Endothelial cell of umbilical vein (primary cell): ENCODE measurements at regions not wholly inside any gene's neighbourhood (a gene's known extent, or its start where the extent isn't known, plus 50 kb on each side); places are given as distances from the start of the nearest gene placed in this dataset.

Source experiments
- BruUV-seq: library from RNA; stranded (reverse); fragments of 400-500 nt; replicated peaks from 2 replicates; lab custom pipeline; 2021; lab: Mats Ljungman, UMichigan
- CTCF ChIA-PET: fragments of 300-600, 350-600 bp; sonication (Branson Sonifier 250); formaldehyde crosslinking; loops from one replicate; lab custom pipeline; 2021; ENCODE audit warnings: antibody characterized with exemption, inconsistent platforms; lab: Charles Lee
- POLR2A ChIA-PET: fragments of 300-600, 350-600 bp; sonication (Branson Sonifier 250); formaldehyde crosslinking; loops from one replicate; lab custom pipeline; 2021; ENCODE audit warnings: antibody characterized with exemption, inconsistent platforms; lab: Charles Lee
- DNase-seq: peaks from one replicate; pipeline ENCODE4 v3.0.0-alpha.2; 2011; ENCODE audit warnings: low read depth, low spot score
- FAIRE-seq: peaks from 2 replicates; lab custom pipeline; 2011; peaks lifted over from hg19 to GRCh38; lab: Jason Lieb, UNC
- H2AFZ ChIP-seq: 2 replicates; pipeline ENCODE4 v1.6.0; 2012; ENCODE audit warnings: low read depth, low read length, control low read depth, inconsistent platforms
- H3K27ac ChIP-seq: 2 replicates; pipeline ENCODE4 v1.5.1; 2011; ENCODE audit warnings: low read depth, mild to moderate bottlenecking, control low read depth, low read length, moderate library complexity; ENCODE audit not compliant: insufficient read depth
- H3K27me3 ChIP-seq, 2 experiments: 2 replicates each; pipeline versions ENCODE4 v1.6.0 to v1.6.1; 2011; ENCODE audit warnings: low read length in 2 of 2, mixed read lengths in 1 of 2; ENCODE audit not compliant: control insufficient read depth in 2 of 2, insufficient read depth in 2 of 2
- H3K36me3 ChIP-seq, 2 experiments: 2 replicates in 1 of 2; 3 replicates in 1 of 2; pipeline ENCODE4 v1.5.1; 2011; ENCODE audit warnings: low read length in 2 of 2, mild to moderate bottlenecking in 1 of 2, moderate library complexity in 1 of 2; ENCODE audit not compliant: control insufficient read depth in 2 of 2, insufficient read depth in 2 of 2; ENCODE audit errors: extremely low read depth in 1 of 2
- H3K4me1 ChIP-seq: 3 replicates; pipeline ENCODE4 v1.5.1; 2011; ENCODE audit warnings: mild to moderate bottlenecking, low read length; ENCODE audit not compliant: control insufficient read depth, insufficient read depth; ENCODE audit errors: extremely low read depth
- H3K4me2 ChIP-seq: 2 replicates; pipeline ENCODE4 v1.6.1; 2011; ENCODE audit warnings: low read length, control low read depth, mixed read lengths; ENCODE audit not compliant: insufficient read depth
- H3K4me3 ChIP-seq, 3 experiments: fragments of 200-600 bp in 1 of 3; sonication (generic), shearing (Covaris generic) in 1 of 3; replicated peaks in 1 of 3; 2 replicates each; pipeline ENCODE4 v1.5.1; 2011 to 2016; ENCODE audit warnings: control low read depth in 3 of 3, low read length in 3 of 3, mild to moderate bottlenecking in 2 of 3, inconsistent platforms in 1 of 3, low read depth in 1 of 3, moderate library complexity in 1 of 3; ENCODE audit not compliant: insufficient read depth in 1 of 3
- H3K79me2 ChIP-seq: 2 replicates; pipeline ENCODE4 v1.6.0; 2012; ENCODE audit warnings: low read length, inconsistent platforms; ENCODE audit not compliant: control insufficient read depth, insufficient read depth
- H3K9ac ChIP-seq: replicated peaks from 2 replicates; pipeline ENCODE3; 2011; ENCODE audit warnings: low read length, control low read depth; ENCODE audit not compliant: insufficient read depth; ENCODE audit errors: extremely low read depth
- H3K9me1 ChIP-seq: replicated peaks from 3 replicates; pipeline ENCODE4 v1.6.0; 2011; ENCODE audit warnings: mild to moderate bottlenecking, low read length; ENCODE audit not compliant: control insufficient read depth, insufficient read depth; ENCODE audit errors: extremely low read depth
- H3K9me3 ChIP-seq: replicated peaks from 2 replicates; pipeline ENCODE4 v1.5.1; 2012; ENCODE audit warnings: low read length, inconsistent platforms; ENCODE audit not compliant: control insufficient read depth, insufficient read depth
- H4K20me1 ChIP-seq: replicated peaks from 2 replicates; pipeline ENCODE3; 2011; ENCODE audit warnings: mild to moderate bottlenecking, low read length; ENCODE audit not compliant: control insufficient read depth, insufficient read depth; ENCODE audit errors: extremely low read depth
- EZH2 ChIP-seq: IDR thresholded peaks from 2 replicates; pipeline ENCODE4 v1.6.1; 2012; ENCODE audit warnings: borderline replicate concordance, low read depth, mild to moderate bottlenecking, moderate library complexity, low read length, inconsistent platforms; ENCODE audit not compliant: severe bottlenecking
- FOS ChIP-seq: IDR thresholded peaks from 2 replicates; pipeline ENCODE4 v1.6.1; 2011; ENCODE audit warnings: mild to moderate bottlenecking, low read length, moderate library complexity, borderline replicate concordance; ENCODE audit not compliant: insufficient read depth
- GATA2 ChIP-seq: IDR thresholded peaks from 2 replicates; pipeline ENCODE4 v1.7.0; 2011; ENCODE audit warnings: low read depth, mild to moderate bottlenecking, moderate library complexity, mixed read lengths, low read length; ENCODE audit not compliant: insufficient read length, insufficient read depth
- JUN ChIP-seq: IDR thresholded peaks from 2 replicates; pipeline ENCODE4 v1.6.1; 2011; ENCODE audit warnings: borderline replicate concordance, low read depth; ENCODE audit not compliant: insufficient read length, insufficient read depth
- MYC ChIP-seq: IDR thresholded peaks from one replicate; pipeline ENCODE4 v1.6.1; 2011; ENCODE audit warnings: mild to moderate bottlenecking, low read depth, low read length
- POLR2A ChIP-seq: IDR thresholded peaks from 2 replicates; pipeline ENCODE4 v1.6.1; 2012; ENCODE audit warnings: low read depth, mild to moderate bottlenecking, control low read depth, low read length
- POLR2AphosphoS5 ChIP-seq: IDR thresholded peaks from 2 replicates; pipeline ENCODE4 v1.6.1; 2012; ENCODE audit warnings: low read depth, mild to moderate bottlenecking, control low read depth, low read length, moderate library complexity; ENCODE audit not compliant: insufficient read depth
- dilution Hi-C: fragments of 300-500 bp; cut with MboI; formaldehyde crosslinking; loops from one replicate; pipeline ENCODE4 v1.15.0; 2019; ENCODE audit warnings: low sequenced_read_pairs; ENCODE audit not compliant: extremely low pct_ligation_motif_present
- intact Hi-C: fragments of 100-400 bp; cut with micrococcal nuclease; formaldehyde crosslinking; loops from one replicate; pipeline ENCODE4 v1.10.0; 2022
- TF ChIP-seq, protein P1 (sequence below), 2 donors: IDR thresholded peaks; 1 replicate in 1 of 2; 2 replicates in 1 of 2; pipeline ENCODE4 v1.5.1; 2011; ENCODE audit warnings: low read length in 2 of 2, mild to moderate bottlenecking in 2 of 2, moderate library complexity in 2 of 2, control low read depth in 1 of 2, inconsistent platforms in 1 of 2, low read depth in 1 of 2; ENCODE audit not compliant: insufficient read depth in 1 of 2; ENCODE audit errors: extremely low read depth in 1 of 2
- TF ChIP-seq, protein P2 (sequence below): IDR thresholded peaks from 2 replicates; pipeline ENCODE4 v1.6.1; 2011; ENCODE audit not compliant: insufficient read depth, insufficient read length

DNA sequence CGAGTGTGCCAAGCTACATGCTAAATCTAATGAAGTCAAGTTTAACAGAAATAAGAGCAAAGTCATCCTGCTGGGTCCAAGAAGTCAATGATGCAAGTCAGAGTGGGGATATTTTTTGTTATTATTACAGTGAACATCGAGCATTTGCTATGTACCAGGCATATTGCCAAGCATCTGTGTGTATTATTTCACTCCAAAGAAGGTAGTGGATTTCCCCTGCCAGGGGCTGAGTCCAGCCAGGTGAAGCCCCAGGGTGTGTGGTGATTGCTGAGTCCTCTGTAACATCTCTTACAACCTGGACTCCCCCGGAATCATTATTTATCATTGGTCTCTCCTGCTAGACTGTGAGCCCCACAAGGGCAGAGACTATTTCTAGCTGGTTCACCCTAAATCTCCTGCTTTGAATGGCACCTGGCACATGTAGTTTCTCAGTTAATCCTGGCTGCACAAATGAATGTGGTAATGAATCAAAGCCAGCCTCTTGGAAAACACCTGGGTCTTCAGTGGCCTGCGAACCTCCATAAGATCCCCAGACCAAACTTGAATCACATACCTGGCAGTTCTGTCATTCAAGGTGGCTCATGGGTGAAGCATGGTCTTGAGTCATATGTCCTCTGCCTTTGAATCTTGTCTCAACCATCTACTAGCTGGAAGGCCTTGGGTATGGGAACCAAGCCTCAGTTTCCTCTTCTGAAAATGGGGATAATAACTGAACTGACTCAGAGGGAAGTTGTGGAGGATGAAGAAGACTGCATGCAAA, 549.2 kb downstream of the MIAT start:
- no peaks in the 10 kb centered on the region for H3K27me3 ChIP-seq
- no peaks in the 10 kb centered on the region for H3K9me1 ChIP-seq
- no peaks in the 10 kb centered on the region for H4K20me1 ChIP-seq
- ChIA-PET POLR2A (interaction anchor here (0.6 kb wide), 1 partner anchor 67 kb away, joined by 3 read pairs; no protein-coding TSS in a partner anchor), CTCF (interaction anchor here (0.9 to 1.1 kb wide), 2 partner anchors 11 to 528 kb away, joined by 3 to 4 read pairs; no protein-coding TSS in a partner anchor)
- no peaks in the 10 kb centered on the region for H3K36me3 ChIP-seq
- no peak overlapping the region for H3K9ac ChIP-seq
- H3K4me1 ChIP-seq: peaks cover 14% of the 10 kb centered on the region
- no peak overlapping the region for H3K4me2 ChIP-seq
- no peaks in the 10 kb centered on the region for H3K79me2 ChIP-seq
- H3K9me3 ChIP-seq: no peaks in the 10 kb centered on the region
- no peak overlapping the region for H2AFZ ChIP-seq
- DNase-seq: no peak
- BruUV-seq: no TSS peak
- intact Hi-C loops: loop anchor here (1.0 kb wide), 1 partner anchor 17 kb away; no protein-coding TSS in a partner anchor
- no peak overlapping the region for H3K27ac ChIP-seq
- FAIRE-seq: no peak
- no peak overlapping the region for H3K4me3 ChIP-seq
- dilution Hi-C loops: no loop called here
- no peak for TF ChIP-seq GATA2
- TF ChIP-seq JUN: no peak
- TF ChIP-seq FOS: no peak
- no peak for TF ChIP-seq EZH2
- TF ChIP-seq POLR2A: no peak
- TF ChIP-seq, protein P1, sequence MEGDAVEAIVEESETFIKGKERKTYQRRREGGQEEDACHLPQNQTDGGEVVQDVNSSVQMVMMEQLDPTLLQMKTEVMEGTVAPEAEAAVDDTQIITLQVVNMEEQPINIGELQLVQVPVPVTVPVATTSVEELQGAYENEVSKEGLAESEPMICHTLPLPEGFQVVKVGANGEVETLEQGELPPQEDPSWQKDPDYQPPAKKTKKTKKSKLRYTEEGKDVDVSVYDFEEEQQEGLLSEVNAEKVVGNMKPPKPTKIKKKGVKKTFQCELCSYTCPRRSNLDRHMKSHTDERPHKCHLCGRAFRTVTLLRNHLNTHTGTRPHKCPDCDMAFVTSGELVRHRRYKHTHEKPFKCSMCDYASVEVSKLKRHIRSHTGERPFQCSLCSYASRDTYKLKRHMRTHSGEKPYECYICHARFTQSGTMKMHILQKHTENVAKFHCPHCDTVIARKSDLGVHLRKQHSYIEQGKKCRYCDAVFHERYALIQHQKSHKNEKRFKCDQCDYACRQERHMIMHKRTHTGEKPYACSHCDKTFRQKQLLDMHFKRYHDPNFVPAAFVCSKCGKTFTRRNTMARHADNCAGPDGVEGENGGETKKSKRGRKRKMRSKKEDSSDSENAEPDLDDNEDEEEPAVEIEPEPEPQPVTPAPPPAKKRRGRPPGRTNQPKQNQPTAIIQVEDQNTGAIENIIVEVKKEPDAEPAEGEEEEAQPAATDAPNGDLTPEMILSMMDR (IDR thresholded peaks at IDR 0.05; ENCODE audit: extremely low read depth in 1 of 2, insufficient read depth in 1 of 2, low read depth in 1 of 2, low read length in 2 of 2): no peak
- no peak for TF ChIP-seq POLR2AphosphoS5
- no peak for TF ChIP-seq MYC
- TF ChIP-seq, protein P2, sequence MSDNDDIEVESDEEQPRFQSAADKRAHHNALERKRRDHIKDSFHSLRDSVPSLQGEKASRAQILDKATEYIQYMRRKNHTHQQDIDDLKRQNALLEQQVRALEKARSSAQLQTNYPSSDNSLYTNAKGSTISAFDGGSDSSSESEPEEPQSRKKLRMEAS: no peak
